Suprapubic skin (tissue), 4 donors: ENCODE measurements at regions not wholly inside any gene's neighbourhood (a gene's known extent, or its start where the extent isn't known, plus 50 kb on each side); places are given as distances from the start of the nearest gene placed in this dataset.

Source experiments
- CTCF ChIP-seq, 2 donors: fragments of 200-600 bp in 1 of 2; fragments of 450-650 bp in 1 of 2; sonication (generic) in 1 of 2; IDR thresholded peaks; one replicate each; pipeline ENCODE4 v1.5.1; 2016 to 2019; ENCODE audit warnings: antibody characterized with exemption in 2 of 2, mild to moderate bottlenecking in 1 of 2, moderate library complexity in 1 of 2
- POLR2A ChIP-seq, 2 donors: fragments of 450-650 bp; IDR thresholded peaks; one replicate each; pipeline ENCODE4 v1.6.1; 2017; ENCODE audit warnings: antibody characterized with exemption in 2 of 2, mild to moderate bottlenecking in 2 of 2, moderate library complexity in 2 of 2
- POLR2AphosphoS5 ChIP-seq, 3 donors: sonication (generic); formaldehyde crosslinking; IDR thresholded peaks; one replicate each; pipeline ENCODE4 v1.6.1; 2017; ENCODE audit warnings: antibody characterized with exemption in 3 of 3

GRCh38 chrX:95427389-95427788, 1257.3 kb upstream of the DIAPH2 start:
- TF ChIP-seq CTCF (IDR thresholded peaks at IDR 0.05) (no peak), POLR2AphosphoS5 (IDR thresholded peaks at IDR 0.05) (no peak), POLR2A (IDR thresholded peaks at IDR 0.05) (no peak)
